ENCODE measurements at regions not wholly inside any gene's neighbourhood (a gene's known extent, or its start where the extent isn't known, plus 50 kb on each side); places are given as distances from the start of the nearest gene placed in this dataset.
A peak's percentile ranks its signal among the peaks of the same experiment; 100 is the strongest.

GRCh38 chr7:47170516-47170915 is 411.4 kb downstream of the TNS3 start:
- no peaks in the 10 kb centered on the region for H3K27me3 ChIP-seq (ENCODE audit: insufficient read depth)
- no peaks in the 10 kb centered on the region for H3K36me3 ChIP-seq (ENCODE audit: insufficient read depth)
- H3K79me2 ChIP-seq (replicated peaks; ENCODE audit: insufficient read depth): no peaks in the 10 kb centered on the region
- H3F3A ChIP-seq (replicated peaks; ENCODE audit: low read depth): no peaks in the 10 kb centered on the region
- Mint-ChIP-seq H3K27me3 (ENCODE audit: insufficient read depth, low read depth, poor library complexity) (no peaks in the 10 kb centered on the region), H3K9me3 (peaks cover under 1% of the 10 kb centered on the region), H3K4me1 (no peaks in the 10 kb centered on the region), H3K4me3 (no peak overlapping the region), H3K36me3 (ENCODE audit: low read depth) (no peaks in the 10 kb centered on the region), H3K27ac (no peak overlapping the region)
- H3K4me1 ChIP-seq (ENCODE audit: insufficient read depth): no peaks in the 10 kb centered on the region
- peak; percentile 31 for DNase-seq (ENCODE audit: low spot score)
- no peaks in the 10 kb centered on the region for H4K20me1 ChIP-seq (replicated peaks; ENCODE audit: insufficient read depth)
- no peak overlapping the region for H3K4me2 ChIP-seq
- no peaks in the 10 kb centered on the region for H3K9me2 ChIP-seq (ENCODE audit: insufficient read depth)
- peak; percentile 46 for ATAC-seq
- H2AFZ ChIP-seq: no peak overlapping the region
- no peak for TF ChIP-seq POLR2AphosphoS5 (IDR thresholded peaks at IDR 0.05; ENCODE audit: low read depth)
- no peak for TF ChIP-seq EZH2phosphoT487 (IDR thresholded peaks at IDR 0.05; ENCODE audit: unreplicated experiment)
- TF ChIP-seq, protein P1, sequence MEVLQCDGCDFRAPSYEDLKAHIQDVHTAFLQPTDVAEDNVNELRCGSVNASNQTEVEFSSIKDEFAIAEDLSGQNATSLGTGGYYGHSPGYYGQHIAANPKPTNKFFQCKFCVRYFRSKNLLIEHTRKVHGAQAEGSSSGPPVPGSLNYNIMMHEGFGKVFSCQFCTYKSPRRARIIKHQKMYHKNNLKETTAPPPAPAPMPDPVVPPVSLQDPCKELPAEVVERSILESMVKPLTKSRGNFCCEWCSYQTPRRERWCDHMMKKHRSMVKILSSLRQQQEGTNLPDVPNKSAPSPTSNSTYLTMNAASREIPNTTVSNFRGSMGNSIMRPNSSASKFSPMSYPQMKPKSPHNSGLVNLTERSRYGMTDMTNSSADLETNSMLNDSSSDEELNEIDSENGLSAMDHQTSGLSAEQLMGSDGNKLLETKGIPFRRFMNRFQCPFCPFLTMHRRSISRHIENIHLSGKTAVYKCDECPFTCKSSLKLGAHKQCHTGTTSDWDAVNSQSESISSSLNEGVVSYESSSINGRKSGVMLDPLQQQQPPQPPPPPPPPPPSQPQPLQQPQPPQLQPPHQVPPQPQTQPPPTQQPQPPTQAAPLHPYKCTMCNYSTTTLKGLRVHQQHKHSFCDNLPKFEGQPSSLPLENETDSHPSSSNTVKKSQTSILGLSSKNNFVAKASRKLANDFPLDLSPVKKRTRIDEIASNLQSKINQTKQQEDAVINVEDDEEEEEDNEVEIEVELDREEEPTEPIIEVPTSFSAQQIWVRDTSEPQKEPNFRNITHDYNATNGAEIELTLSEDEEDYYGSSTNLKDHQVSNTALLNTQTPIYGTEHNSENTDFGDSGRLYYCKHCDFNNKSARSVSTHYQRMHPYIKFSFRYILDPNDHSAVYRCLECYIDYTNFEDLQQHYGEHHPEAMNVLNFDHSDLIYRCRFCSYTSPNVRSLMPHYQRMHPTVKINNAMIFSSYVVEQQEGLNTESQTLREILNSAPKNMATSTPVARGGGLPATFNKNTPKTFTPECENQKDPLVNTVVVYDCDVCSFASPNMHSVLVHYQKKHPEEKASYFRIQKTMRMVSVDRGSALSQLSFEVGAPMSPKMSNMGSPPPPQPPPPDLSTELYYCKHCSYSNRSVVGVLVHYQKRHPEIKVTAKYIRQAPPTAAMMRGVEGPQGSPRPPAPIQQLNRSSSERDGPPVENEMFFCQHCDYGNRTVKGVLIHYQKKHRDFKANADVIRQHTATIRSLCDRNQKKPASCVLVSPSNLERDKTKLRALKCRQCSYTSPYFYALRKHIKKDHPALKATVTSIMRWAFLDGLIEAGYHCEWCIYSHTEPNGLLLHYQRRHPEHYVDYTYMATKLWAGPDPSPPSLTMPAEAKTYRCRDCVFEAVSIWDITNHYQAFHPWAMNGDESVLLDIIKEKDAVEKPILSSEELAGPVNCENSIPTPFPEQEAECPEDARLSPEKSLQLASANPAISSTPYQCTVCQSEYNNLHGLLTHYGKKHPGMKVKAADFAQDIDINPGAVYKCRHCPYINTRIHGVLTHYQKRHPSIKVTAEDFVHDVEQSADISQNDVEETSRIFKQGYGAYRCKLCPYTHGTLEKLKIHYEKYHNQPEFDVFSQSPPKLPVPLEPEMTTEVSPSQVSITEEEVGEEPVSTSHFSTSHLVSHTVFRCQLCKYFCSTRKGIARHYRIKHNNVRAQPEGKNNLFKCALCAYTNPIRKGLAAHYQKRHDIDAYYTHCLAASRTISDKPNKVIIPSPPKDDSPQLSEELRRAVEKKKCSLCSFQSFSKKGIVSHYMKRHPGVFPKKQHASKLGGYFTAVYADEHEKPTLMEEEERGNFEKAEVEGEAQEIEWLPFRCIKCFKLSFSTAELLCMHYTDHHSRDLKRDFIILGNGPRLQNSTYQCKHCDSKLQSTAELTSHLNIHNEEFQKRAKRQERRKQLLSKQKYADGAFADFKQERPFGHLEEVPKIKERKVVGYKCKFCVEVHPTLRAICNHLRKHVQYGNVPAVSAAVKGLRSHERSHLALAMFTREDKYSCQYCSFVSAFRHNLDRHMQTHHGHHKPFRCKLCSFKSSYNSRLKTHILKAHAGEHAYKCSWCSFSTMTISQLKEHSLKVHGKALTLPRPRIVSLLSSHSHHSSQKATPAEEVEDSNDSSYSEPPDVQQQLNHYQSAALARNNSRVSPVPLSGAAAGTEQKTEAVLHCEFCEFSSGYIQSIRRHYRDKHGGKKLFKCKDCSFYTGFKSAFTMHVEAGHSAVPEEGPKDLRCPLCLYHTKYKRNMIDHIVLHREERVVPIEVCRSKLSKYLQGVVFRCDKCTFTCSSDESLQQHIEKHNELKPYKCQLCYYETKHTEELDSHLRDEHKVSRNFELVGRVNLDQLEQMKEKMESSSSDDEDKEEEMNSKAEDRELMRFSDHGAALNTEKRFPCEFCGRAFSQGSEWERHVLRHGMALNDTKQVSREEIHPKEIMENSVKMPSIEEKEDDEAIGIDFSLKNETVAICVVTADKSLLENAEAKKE (CRISPR knock-in tag; IDR thresholded peaks at IDR 0.05): no peak
- no peak for TF ChIP-seq JUNB (IDR thresholded peaks at IDR 0.05; ENCODE audit: unreplicated experiment)
- peak; percentile 59 to 60 for TF ChIP-seq CTCF (conservative IDR thresholded peaks at IDR 0.05; ENCODE audit: low read depth in 2 of 2)
- TF ChIP-seq ETS1 (IDR thresholded peaks at IDR 0.05): no peak
- TF ChIP-seq, protein P2, sequence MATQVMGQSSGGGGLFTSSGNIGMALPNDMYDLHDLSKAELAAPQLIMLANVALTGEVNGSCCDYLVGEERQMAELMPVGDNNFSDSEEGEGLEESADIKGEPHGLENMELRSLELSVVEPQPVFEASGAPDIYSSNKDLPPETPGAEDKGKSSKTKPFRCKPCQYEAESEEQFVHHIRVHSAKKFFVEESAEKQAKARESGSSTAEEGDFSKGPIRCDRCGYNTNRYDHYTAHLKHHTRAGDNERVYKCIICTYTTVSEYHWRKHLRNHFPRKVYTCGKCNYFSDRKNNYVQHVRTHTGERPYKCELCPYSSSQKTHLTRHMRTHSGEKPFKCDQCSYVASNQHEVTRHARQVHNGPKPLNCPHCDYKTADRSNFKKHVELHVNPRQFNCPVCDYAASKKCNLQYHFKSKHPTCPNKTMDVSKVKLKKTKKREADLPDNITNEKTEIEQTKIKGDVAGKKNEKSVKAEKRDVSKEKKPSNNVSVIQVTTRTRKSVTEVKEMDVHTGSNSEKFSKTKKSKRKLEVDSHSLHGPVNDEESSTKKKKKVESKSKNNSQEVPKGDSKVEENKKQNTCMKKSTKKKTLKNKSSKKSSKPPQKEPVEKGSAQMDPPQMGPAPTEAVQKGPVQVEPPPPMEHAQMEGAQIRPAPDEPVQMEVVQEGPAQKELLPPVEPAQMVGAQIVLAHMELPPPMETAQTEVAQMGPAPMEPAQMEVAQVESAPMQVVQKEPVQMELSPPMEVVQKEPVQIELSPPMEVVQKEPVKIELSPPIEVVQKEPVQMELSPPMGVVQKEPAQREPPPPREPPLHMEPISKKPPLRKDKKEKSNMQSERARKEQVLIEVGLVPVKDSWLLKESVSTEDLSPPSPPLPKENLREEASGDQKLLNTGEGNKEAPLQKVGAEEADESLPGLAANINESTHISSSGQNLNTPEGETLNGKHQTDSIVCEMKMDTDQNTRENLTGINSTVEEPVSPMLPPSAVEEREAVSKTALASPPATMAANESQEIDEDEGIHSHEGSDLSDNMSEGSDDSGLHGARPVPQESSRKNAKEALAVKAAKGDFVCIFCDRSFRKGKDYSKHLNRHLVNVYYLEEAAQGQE (IDR thresholded peaks at IDR 0.05; ENCODE audit: unreplicated experiment): no peak
- no peak for TF ChIP-seq STAT1 (IDR thresholded peaks at IDR 0.05; ENCODE audit: unreplicated experiment)
- H3K27ac ChIP-seq (ENCODE audit: low read depth): no peak overlapping the region
- H3K4me3 ChIP-seq: no peak overlapping the region
